GM12865 (cell line): ENCODE measurements at regions not wholly inside any gene's neighbourhood (a gene's known extent, or its start where the extent isn't known, plus 50 kb on each side); places are given as distances from the start of the nearest gene placed in this dataset.

Source experiments
- DNase-seq: peaks from one replicate; pipeline ENCODE4 v3.0.0; 2010; ENCODE audit warnings: low read depth
- H3K4me3 ChIP-seq: 2 replicates; pipeline ENCODE4 v1.5.1; 2011; ENCODE audit warnings: mild to moderate bottlenecking, low read depth, low read length, control low read depth
- TF ChIP-seq, protein P1 (sequence below): IDR thresholded peaks from 2 replicates; pipeline ENCODE4 v1.5.1; 2011; ENCODE audit warnings: low read length, control low read depth, low read depth, inconsistent platforms; ENCODE audit not compliant: insufficient read depth; ENCODE audit errors: missing control alignments

DNA sequence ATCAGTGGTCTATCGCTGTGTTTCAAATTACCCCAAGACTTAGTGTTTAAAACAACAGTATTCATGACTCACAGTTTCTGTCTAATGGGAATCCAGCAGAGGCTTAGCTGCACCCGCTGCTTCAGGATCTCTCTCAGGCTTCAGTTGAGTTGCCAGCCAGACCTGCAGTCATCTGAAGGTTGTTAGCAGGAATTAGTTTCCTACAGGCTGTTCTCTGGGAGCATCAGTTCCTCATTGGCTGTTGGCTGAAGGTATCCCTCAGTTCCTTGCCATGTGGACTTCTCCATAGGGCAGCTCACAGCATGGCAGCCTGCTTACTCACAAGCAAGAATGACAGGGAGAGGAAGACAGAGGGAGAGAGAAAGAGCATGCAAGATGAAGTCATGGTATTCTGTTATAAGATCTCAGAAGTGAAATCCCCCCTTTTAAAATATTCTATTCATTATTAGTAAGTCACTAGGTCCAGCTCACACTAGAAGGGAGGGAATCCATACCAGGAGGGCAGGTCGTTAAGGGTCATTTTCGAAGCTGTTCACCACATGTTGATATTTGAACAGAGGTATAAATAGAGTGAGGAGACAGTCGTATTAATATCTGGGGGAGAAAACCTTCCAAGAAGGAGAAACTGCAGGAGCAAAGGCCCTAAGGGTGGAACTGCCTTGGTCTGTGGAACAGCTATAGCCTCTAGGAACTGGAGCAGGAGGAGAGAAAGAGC, 473.9 kb upstream of the PPP2R3A start:
- no peak for DNase-seq
- H3K4me3 ChIP-seq = no peak overlapping the region
- TF ChIP-seq, protein P1, sequence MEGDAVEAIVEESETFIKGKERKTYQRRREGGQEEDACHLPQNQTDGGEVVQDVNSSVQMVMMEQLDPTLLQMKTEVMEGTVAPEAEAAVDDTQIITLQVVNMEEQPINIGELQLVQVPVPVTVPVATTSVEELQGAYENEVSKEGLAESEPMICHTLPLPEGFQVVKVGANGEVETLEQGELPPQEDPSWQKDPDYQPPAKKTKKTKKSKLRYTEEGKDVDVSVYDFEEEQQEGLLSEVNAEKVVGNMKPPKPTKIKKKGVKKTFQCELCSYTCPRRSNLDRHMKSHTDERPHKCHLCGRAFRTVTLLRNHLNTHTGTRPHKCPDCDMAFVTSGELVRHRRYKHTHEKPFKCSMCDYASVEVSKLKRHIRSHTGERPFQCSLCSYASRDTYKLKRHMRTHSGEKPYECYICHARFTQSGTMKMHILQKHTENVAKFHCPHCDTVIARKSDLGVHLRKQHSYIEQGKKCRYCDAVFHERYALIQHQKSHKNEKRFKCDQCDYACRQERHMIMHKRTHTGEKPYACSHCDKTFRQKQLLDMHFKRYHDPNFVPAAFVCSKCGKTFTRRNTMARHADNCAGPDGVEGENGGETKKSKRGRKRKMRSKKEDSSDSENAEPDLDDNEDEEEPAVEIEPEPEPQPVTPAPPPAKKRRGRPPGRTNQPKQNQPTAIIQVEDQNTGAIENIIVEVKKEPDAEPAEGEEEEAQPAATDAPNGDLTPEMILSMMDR = no peak

DNA sequence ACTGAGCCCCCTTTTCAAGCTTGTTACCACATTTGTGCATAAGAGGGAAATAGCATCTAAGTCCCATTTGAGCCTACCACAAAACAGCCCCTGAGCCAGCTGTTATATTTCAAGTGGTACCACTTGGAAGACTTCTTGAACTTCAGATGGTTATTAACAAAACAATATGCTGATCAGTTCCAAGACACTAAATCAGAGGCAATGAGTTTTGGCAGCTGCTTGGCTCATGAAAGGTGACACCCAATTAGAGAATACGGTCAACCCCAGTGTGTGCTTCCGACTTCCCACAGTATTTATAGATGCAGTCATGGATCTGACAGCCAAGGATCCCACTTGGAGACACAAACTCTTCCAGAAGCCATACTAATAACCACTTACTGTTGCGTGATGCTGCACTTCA, 469.6 kb upstream of the PPP2R3A start:
- no peak for DNase-seq
- no peak overlapping the region for H3K4me3 ChIP-seq
- TF ChIP-seq, protein P1 = no peak

DNA sequence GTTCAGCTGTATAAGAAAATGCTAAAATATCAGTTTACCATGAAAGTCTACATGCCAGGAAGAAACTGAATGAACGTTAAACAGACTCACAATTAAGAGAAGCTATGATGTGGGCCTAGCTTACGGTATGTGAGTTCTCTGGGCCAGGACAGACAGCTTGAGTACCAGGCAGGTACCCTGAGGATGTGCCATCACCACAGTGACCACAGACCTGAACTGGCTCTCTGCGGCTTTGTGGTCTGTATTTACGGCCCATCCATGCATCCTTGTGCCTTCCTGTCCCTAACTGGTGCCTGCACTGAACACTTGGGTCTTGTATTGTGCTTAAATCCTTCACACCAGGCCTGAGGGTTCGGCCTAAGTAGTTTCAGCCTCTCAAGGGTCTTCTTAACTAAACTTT, 467.5 kb upstream of the PPP2R3A start:
- no peak overlapping the region for H3K4me3 ChIP-seq
- TF ChIP-seq, protein P1 = no peak

DNA sequence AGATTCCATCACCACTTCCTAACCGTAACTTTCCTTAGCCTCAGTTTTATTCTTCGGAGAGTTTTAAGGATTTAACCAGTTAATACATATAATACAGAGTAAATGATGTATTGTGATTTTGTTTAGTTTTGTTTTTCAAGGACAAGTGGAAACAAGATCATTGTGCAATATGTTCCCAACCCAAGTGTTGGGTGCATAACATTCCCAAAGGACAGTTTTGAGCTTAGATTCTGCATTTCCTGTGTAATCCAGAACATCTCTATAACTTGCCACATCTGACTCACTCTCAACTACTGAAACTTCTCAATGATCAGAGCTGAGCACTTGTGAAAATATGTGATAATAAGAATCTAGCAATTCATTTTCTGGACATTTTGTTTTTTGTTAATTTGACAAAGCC, 466.1 kb upstream of the PPP2R3A start:
- TF ChIP-seq, protein P1 = no peak
- DNase-seq = no peak
- no peak overlapping the region for H3K4me3 ChIP-seq

More for the DNA sequence above, 467.5 kb upstream of the PPP2R3A start:
- DNase-seq = no peak

DNA sequence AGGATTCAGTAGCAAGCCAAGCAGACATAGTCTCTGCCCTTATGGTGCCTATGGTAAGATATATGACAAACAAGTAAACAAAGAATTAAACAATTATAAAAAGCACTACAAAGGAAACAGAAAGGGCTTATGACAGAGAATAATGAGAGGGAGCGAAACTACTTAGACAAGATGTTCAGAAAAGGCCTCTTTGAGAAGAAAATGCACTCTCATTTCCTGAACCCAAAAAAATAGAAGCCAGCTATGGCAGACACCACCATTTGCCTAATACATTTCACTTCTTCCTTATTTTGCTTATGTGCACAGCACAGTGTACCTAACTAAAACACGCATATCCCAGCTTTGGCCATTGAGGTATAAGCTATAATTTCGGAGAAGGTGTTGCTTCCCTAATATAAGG, 465.5 kb upstream of the PPP2R3A start:
- TF ChIP-seq, protein P1 = no peak
- H3K4me3 ChIP-seq = no peak overlapping the region
- no peak for DNase-seq

DNA sequence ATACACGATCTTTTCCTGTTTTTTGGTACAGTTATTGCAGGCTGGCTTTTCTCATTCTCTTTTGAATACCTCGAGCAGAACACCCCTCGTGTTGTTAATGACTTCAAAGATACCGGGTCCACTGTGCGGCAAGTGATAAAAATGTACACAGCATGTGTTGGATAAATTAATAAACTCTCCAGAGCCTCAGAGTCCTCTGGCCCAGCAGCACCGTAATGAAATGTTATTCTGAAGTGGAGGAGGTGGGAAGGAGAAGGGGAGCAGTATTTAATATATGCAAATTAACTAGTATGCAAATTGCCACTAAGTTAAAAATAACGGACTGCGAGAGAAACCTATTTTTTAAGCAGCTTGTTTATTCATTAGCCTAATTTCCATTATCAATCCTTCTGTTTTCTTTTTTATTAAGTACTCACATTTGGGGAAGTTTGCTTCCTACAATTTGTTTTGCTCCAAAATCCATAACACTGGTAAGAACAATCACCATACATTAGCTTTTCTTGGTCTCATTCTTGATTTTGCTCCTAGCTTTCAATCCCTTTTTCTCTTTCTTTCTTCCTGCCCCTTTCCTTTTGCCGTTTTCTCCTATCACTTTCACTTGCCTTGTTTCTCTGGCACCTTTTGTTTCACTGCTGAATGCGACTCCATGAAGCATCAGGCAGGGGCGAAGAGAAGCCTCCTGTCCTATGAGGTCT, 462.3 kb upstream of the PPP2R3A start:
- TF ChIP-seq, protein P1 = no peak
- H3K4me3 ChIP-seq = no peak overlapping the region
- DNase-seq = no peak
